Heart right ventricle (tissue), 16 donors: ENCODE measurements at regions not wholly inside any gene's neighbourhood (a gene's known extent, or its start where the extent isn't known, plus 50 kb on each side); places are given as distances from the start of the nearest gene placed in this dataset.

Source experiments
- ATAC-seq, 8 donors: fragments of 200-7000 bp; cut with Tn5 transposase; one replicate each; pipeline ENCODE4 v1.9.1; 2020; ENCODE audit warnings: mild to moderate bottlenecking in 8 of 8, moderate library complexity in 8 of 8, moderate number of reproducible peaks in 1 of 8
- DNase-seq, 2 donors: peaks; one replicate each; pipeline ENCODE4 v3.0.0-alpha.2; 2020
- H3K27ac ChIP-seq, 10 donors: fragments of 200-600 bp; sonication (generic) in 2 of 10; one replicate each; pipeline versions ENCODE4 v1.5.0 to v1.8.0; 2020 to 2022; ENCODE audit warnings: mild to moderate bottlenecking in 3 of 10
- H3K27me3 ChIP-seq, 7 donors: fragments of 200-600 bp; one replicate each; pipeline ENCODE4 v1.8.0; 2021 to 2022; ENCODE audit warnings: mild to moderate bottlenecking in 2 of 7
- H3K36me3 ChIP-seq, 9 donors: fragments of 200-600 bp; sonication (generic) in 1 of 9; one replicate each; pipeline versions ENCODE4 v1.5.0 to v1.8.0; 2020 to 2022; ENCODE audit warnings: mild to moderate bottlenecking in 2 of 9
- H3K4me1 ChIP-seq, 9 donors: fragments of 200-600 bp; sonication (generic) in 1 of 9; one replicate each; pipeline versions ENCODE4 v1.5.0 to v1.8.0; 2020 to 2022; ENCODE audit warnings: mild to moderate bottlenecking in 4 of 9
- H3K4me3 ChIP-seq, 10 donors: fragments of 200-600 bp; sonication (generic) in 2 of 10; one replicate each; pipeline versions ENCODE4 v1.5.0 to v1.8.0; 2020 to 2022; ENCODE audit warnings: mild to moderate bottlenecking in 7 of 10, moderate library complexity in 2 of 10
- H3K9me3 ChIP-seq, 11 donors: fragments of 200-600 bp in 10 of 11; sonication (generic) in 2 of 11; one replicate each; pipeline versions ENCODE4 v1.5.0 to v1.8.0; 2013 to 2022; ENCODE audit warnings: mild to moderate bottlenecking in 2 of 11, control low read depth in 1 of 11, moderate library complexity in 1 of 11
- WGBS, 2 donors: extraction: QIAGEN DNeasy Blood & Tissue Kit; methylation state at CpG; one replicate each; pipeline ENCODE4 v1.1.7; 2013; ENCODE audit warnings: inconsistent platforms in 1 of 2; 5-methylcytosine and 5-hydroxymethylcytosine counted together
- intact Hi-C, 10 donors: fragments of 100-400 bp; cut with DNase I; formaldehyde crosslinking; loops; one replicate each; pipeline versions ENCODE4 v1.11.1 to v1.14.2; 2022
- TF ChIP-seq, protein P1 (sequence below), 9 donors: fragments of 200-600 bp; sonication (generic) in 2 of 9; IDR thresholded peaks; one replicate each; pipeline versions ENCODE4 v1.5.0 to v1.8.0; 2021 to 2022; ENCODE audit warnings: antibody characterized with exemption in 9 of 9, mild to moderate bottlenecking in 5 of 9, moderate library complexity in 1 of 9
- donor health status: Arrhythmogenic right ventricular cardiomyopathy.
- donor health status: ischemic (EF 13 %, LVEDD 7.1; RV severe dilation, severe dysfunction).
- donor health status: healthy with polysubstance abuse.
- donor health status: DM: no; HTN: yes; CAD: no.
- donor health status: DM: no; HTN: no; CAD: no.
- donor health status: ischemic (EF 25% LVEDD 6.9; RV normal size, moderate dysfunction).
- donor health status: ischemic (EF 25% LVEDD 5.7; RV mildly dilated, moderate dysfunction).
- donor health status: healthy.
- donor health status: DM: yes; HTN: yes; CAD: no.
- donor health status: Ischemic cardiomyopathy.
- donor health status: ischemic (EF 35%, LVEDD 5.7; RV mildly dilated, moderate dysfunction).
- donor health status: nonischemic (EF 11% LVEDD 7.7; RV severe dilation, severe dysfunction).
- donor health status: DM: yes; HTN: yes; CAD: no.
- donor health status: PGD.
- donor health status: ischemic (EF 29% LVEDD 5.4; RV normal size, mild dysfunction).
- donor health status: nonischemic (EF 23%, LVEDD 6.1; RV moderate dilation, normal function).

DNA sequence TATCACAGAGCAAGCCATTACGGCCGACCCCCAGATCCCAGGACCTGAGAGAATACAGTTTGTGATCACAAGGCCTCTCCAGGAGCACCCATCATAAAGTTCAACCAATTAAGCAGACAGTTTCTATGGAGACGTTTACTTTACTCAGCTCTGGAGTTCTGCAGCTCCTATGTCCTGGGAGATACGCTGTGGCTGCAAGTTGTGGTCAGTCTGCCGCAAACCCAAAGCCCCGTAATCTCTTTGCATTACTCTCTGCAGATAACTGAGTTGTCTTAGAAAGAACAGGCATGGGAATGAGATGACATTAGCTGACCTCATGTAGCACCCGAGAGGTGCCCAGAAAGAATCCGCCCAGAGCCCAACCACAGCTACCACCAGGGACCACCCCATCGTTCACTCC, 305.1 kb downstream of the FGFR2 start:
- Histone ChIP-seq H3K4me3 (no peak overlapping the region), H3K27ac (no peak overlapping the region), H3K36me3 (no peaks in the 10 kb centered on the region), H3K9me3 (no peaks in the 10 kb centered on the region), H3K4me1 (no peaks in the 10 kb centered on the region), H3K27me3 (peaks cover 0 to 28% (median 14%) of the 10 kb centered on the region in 7 donors)
- TF ChIP-seq, protein P1, sequence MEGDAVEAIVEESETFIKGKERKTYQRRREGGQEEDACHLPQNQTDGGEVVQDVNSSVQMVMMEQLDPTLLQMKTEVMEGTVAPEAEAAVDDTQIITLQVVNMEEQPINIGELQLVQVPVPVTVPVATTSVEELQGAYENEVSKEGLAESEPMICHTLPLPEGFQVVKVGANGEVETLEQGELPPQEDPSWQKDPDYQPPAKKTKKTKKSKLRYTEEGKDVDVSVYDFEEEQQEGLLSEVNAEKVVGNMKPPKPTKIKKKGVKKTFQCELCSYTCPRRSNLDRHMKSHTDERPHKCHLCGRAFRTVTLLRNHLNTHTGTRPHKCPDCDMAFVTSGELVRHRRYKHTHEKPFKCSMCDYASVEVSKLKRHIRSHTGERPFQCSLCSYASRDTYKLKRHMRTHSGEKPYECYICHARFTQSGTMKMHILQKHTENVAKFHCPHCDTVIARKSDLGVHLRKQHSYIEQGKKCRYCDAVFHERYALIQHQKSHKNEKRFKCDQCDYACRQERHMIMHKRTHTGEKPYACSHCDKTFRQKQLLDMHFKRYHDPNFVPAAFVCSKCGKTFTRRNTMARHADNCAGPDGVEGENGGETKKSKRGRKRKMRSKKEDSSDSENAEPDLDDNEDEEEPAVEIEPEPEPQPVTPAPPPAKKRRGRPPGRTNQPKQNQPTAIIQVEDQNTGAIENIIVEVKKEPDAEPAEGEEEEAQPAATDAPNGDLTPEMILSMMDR (IDR thresholded peaks at IDR 0.05): no peak
- 51 to 53% methylated on average over 9 of the region's 9 CpGs for WGBS, 2 donors
- DNase-seq (no peak), ATAC-seq (no peak)
- intact Hi-C loops: no loop called here

DNA sequence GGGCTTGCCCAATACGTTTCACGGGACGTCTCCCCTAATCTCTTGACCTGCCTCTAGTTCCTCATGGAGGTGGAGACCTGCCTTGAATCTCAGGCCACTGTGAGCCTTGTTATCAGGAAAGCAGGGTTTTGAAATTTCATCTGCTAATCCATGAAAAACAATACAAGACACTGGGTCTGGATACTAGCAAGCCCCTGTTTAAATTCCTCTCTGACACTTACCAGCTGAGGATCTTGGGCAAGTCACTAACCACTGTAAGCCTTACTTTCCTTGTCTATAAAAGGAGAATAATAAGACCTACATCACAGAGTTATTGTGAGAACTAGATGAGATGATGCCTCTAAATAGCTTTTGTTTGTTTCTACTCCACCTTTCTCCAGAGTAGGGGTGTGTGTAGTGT, 303.6 kb downstream of the FGFR2 start:
- Histone ChIP-seq H3K4me3 (no peak overlapping the region), H3K9me3 (no peaks in the 10 kb centered on the region), H3K27me3 (peaks cover 0 to 24% (median 10%) of the 10 kb centered on the region in 7 donors), H3K4me1 (no peaks in the 10 kb centered on the region), H3K36me3 (no peaks in the 10 kb centered on the region), H3K27ac (no peak overlapping the region)
- WGBS, 2 donors: 49 to 67% methylated on average over 3 of the region's 3 CpGs
- ATAC-seq (no peak), DNase-seq (no peak)
- intact Hi-C loops: no loop called here
- TF ChIP-seq, protein P1 (IDR thresholded peaks at IDR 0.05): no peak

DNA sequence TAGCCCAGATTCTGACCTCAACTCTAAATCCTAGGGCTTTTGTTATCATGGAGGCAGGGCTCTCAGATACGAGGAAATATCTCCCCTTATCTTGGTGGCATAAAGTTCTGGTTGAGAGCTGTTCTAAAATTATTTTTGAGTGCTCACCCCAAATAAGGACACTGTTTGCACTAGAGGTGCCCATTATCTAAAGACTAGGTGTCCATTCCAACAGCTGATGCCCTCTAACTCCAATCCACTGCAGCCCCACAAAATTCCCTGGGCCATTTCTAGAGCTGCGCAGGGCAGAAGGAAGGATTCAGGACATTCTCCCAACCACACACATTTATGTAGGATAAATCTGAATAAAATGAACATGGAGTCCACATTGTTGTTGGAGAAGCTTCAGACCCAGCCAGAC, 301.9 kb downstream of the FGFR2 start:
- TF ChIP-seq, protein P1 (IDR thresholded peaks at IDR 0.05): no peak
- no peak for ATAC-seq
- intact Hi-C loops: no loop called here

DNA sequence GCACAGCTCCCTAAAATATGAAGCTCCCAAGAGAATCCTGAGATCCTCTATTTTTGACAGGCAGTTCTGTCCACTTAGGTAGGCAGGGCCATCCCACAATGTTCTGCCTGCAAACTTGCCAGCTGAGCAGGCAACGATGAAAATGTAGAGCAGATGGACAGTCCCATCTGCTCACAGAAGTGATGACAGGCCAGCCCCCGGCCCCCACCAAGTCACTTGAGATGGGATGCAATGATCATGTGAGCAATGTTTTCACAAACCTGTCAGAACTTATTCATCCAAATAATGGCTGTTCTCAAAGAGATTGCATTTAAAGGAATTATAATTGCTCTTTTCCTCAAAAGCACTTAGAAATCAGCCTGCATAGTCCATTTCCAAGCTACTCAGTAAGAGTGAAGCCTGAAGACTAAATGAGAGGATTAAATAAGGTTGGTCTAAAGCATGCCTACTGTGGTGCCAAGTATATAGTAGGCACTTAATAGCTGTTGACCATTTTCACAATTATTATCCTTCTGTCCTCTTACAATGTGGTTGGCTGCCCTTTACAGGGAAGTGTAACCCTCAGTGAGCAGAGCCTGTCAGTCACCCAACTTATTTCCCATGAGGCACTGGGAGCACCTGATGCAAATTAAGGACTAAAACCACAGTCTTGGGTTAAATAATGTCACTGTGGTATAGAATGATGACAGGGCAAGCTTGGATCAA, 301.2 kb downstream of the FGFR2 start:
- Histone ChIP-seq H3K36me3 (no peaks in the 10 kb centered on the region), H3K27me3 (peaks cover 0 to 30% (median 4%) of the 10 kb centered on the region in 7 donors), H3K27ac (no peak overlapping the region), H3K4me1 (no peaks in the 10 kb centered on the region), H3K9me3 (no peaks in the 10 kb centered on the region), H3K4me3 (no peak overlapping the region)
- ATAC-seq (no peak), DNase-seq (no peak)
- 20 to 43% methylated on average over 2 of the region's 2 CpGs for WGBS, 2 donors
- intact Hi-C loops: no loop called here
- TF ChIP-seq, protein P1 (IDR thresholded peaks at IDR 0.05): no peak

More for the DNA sequence above, 301.9 kb downstream of the FGFR2 start:
- DNase-seq: no peak
- H3K27me3 ChIP-seq: peaks cover 0 to 30% (median 10%) of the 10 kb centered on the region in 7 donors
- no peak overlapping the region for H3K4me3 ChIP-seq
- no peaks in the 10 kb centered on the region for H3K4me1 ChIP-seq
- no peaks in the 10 kb centered on the region for H3K36me3 ChIP-seq
- H3K27ac ChIP-seq: no peak overlapping the region
- WGBS, 2 donors: 51 to 60% methylated on average over 2 of the region's 2 CpGs
- no peaks in the 10 kb centered on the region for H3K9me3 ChIP-seq
